Panc1 (cell line): ENCODE measurements at regions not wholly inside any gene's neighbourhood (a gene's known extent, or its start where the extent isn't known, plus 50 kb on each side); places are given as distances from the start of the nearest gene placed in this dataset.

ENCODE experiments used
- POLR2AphosphoS5 ChIP-seq: IDR thresholded peaks from 2 replicates; pipeline ENCODE4 v1.6.1; 2012; ENCODE audit warnings: mild to moderate bottlenecking, low read depth, low read length, moderate library complexity
- SIN3A ChIP-seq: IDR thresholded peaks from 2 replicates; pipeline ENCODE4 v1.6.1; 2012; ENCODE audit warnings: low read depth, mild to moderate bottlenecking, low read length, moderate library complexity, borderline replicate concordance; ENCODE audit not compliant: insufficient read depth
- TF ChIP-seq, protein P1 (sequence below): fragments of 450-650 bp; IDR thresholded peaks from 2 replicates; pipeline ENCODE4 v1.5.1; 2017; ENCODE audit warnings: mild to moderate bottlenecking
- TF ChIP-seq, protein P2 (sequence below), 2 experiments: IDR thresholded peaks; 2 replicates each; pipeline ENCODE4 v1.6.1; 2011 to 2012; ENCODE audit warnings: low read depth in 2 of 2, control low read depth in 1 of 2, low read length in 1 of 2, mild to moderate bottlenecking in 1 of 2, moderate library complexity in 1 of 2; ENCODE audit not compliant: insufficient read depth in 1 of 2

DNA sequence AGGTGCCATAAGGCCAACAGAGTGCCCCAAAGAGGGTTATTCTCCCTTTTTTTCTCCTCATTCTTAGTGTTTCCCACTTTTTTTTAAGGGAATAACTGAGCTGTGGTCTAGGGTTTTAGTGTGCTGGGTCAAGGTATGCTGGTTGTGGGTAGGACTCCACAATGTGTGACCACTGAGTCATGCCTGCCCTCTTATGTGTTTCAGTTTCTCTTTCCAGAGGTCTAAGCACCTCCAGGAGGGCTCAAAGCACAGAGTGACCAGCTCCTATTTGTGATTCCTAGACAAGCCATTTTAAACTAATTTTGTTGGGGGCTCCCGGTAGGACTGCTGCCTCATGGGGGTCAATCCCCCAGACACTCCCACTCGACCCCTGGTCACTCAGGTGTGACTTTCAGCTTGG is 80.5 kb upstream of the GC start:
- TF ChIP-seq SIN3A = no peak
- TF ChIP-seq, protein P1, sequence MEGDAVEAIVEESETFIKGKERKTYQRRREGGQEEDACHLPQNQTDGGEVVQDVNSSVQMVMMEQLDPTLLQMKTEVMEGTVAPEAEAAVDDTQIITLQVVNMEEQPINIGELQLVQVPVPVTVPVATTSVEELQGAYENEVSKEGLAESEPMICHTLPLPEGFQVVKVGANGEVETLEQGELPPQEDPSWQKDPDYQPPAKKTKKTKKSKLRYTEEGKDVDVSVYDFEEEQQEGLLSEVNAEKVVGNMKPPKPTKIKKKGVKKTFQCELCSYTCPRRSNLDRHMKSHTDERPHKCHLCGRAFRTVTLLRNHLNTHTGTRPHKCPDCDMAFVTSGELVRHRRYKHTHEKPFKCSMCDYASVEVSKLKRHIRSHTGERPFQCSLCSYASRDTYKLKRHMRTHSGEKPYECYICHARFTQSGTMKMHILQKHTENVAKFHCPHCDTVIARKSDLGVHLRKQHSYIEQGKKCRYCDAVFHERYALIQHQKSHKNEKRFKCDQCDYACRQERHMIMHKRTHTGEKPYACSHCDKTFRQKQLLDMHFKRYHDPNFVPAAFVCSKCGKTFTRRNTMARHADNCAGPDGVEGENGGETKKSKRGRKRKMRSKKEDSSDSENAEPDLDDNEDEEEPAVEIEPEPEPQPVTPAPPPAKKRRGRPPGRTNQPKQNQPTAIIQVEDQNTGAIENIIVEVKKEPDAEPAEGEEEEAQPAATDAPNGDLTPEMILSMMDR = no peak
- no peak for TF ChIP-seq POLR2AphosphoS5
- TF ChIP-seq, protein P2, sequence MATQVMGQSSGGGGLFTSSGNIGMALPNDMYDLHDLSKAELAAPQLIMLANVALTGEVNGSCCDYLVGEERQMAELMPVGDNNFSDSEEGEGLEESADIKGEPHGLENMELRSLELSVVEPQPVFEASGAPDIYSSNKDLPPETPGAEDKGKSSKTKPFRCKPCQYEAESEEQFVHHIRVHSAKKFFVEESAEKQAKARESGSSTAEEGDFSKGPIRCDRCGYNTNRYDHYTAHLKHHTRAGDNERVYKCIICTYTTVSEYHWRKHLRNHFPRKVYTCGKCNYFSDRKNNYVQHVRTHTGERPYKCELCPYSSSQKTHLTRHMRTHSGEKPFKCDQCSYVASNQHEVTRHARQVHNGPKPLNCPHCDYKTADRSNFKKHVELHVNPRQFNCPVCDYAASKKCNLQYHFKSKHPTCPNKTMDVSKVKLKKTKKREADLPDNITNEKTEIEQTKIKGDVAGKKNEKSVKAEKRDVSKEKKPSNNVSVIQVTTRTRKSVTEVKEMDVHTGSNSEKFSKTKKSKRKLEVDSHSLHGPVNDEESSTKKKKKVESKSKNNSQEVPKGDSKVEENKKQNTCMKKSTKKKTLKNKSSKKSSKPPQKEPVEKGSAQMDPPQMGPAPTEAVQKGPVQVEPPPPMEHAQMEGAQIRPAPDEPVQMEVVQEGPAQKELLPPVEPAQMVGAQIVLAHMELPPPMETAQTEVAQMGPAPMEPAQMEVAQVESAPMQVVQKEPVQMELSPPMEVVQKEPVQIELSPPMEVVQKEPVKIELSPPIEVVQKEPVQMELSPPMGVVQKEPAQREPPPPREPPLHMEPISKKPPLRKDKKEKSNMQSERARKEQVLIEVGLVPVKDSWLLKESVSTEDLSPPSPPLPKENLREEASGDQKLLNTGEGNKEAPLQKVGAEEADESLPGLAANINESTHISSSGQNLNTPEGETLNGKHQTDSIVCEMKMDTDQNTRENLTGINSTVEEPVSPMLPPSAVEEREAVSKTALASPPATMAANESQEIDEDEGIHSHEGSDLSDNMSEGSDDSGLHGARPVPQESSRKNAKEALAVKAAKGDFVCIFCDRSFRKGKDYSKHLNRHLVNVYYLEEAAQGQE (IDR thresholded peaks at IDR 0.05; ENCODE audit: insufficient read depth in 1 of 2, low read depth in 2 of 2, low read length in 1 of 2) = no peak
